ENCODE measurements at regions not wholly inside any gene's neighbourhood (a gene's known extent, or its start where the extent isn't known, plus 50 kb on each side); places are given as distances from the start of the nearest gene placed in this dataset.

GRCh38 chr5:17714186-17714585, 79.9 kb downstream of the TAF11L14 start:
- no peaks in the 10 kb centered on the region; the same call in 1 of the 2 replicates for H3K23me2 ChIP-seq (ENCODE audit: low read depth, low read length)
- no peak overlapping the region for H3K4ac ChIP-seq (replicated peaks; ENCODE audit: insufficient read length, low read depth, low read length)
- no peak overlapping the region for H3K18ac ChIP-seq (ENCODE audit: extremely low read depth, low read length)
- H2BK15ac ChIP-seq (ENCODE audit: low read length), result no peak overlapping the region
- no peaks in the 10 kb centered on the region for H3K79me2 ChIP-seq (ENCODE audit: control insufficient read depth in 1 of 2, insufficient read depth in 2 of 2, low read length in 2 of 2)
- ChIA-PET CTCF (ENCODE audit: partially characterized antibody) (no interaction called here), POLR2A (ENCODE audit: partially characterized antibody) (no interaction called here)
- H4K8ac ChIP-seq (ENCODE audit: extremely low read depth, insufficient read depth, low read length), result no peak overlapping the region
- H2BK20ac ChIP-seq (ENCODE audit: low read length), result no peak overlapping the region
- no peak overlapping the region for H2BK5ac ChIP-seq (ENCODE audit: low read depth, low read length)
- H3K4me2 ChIP-seq (ENCODE audit: insufficient read depth in 1 of 2, low read depth in 2 of 2, low read length in 2 of 2), result no peak overlapping the region
- H3K27me3 ChIP-seq (replicated peaks in 1 of 4; ENCODE audit: control insufficient read depth in 3 of 4, extremely low read depth in 1 of 4, insufficient read depth in 3 of 4, low read length in 3 of 4), result no peaks in the 10 kb centered on the region
- 96% methylated on average over 4 of the region's 4 CpGs; no CpG with 5 or more reads in 1 of the 2 experiments for WGBS, 2 experiments (ENCODE audit: extremely low coverage in 1 of 2, insufficient coverage in 1 of 2, insufficient read length in 1 of 2, insufficient replicate concordance in 2 of 2, low coverage in 1 of 2, low lambda C conversion rate in 2 of 2, missing lambda C conversion rate in 1 of 2)
- no peaks in the 10 kb centered on the region for H3K9me3 ChIP-seq (ENCODE audit: insufficient read depth in 2 of 2, low read depth in 1 of 2, low read length in 1 of 2)
- H2BK12ac ChIP-seq (ENCODE audit: low read depth, low read length), result no peak overlapping the region
- H4K91ac ChIP-seq (replicated peaks; ENCODE audit: insufficient read length, low read length), result no peak overlapping the region
- H2BK120ac ChIP-seq (replicated peaks; ENCODE audit: low read depth, low read length), result no peak overlapping the region
- H2AK5ac ChIP-seq (ENCODE audit: low read depth, low read length), result no peak overlapping the region
- H3K9ac ChIP-seq (replicated peaks in 1 of 4; ENCODE audit: extremely low read depth in 1 of 4, low read depth in 3 of 4, low read length in 3 of 4), result no peak overlapping the region
- no peak overlapping the region for H3K23ac ChIP-seq (ENCODE audit: insufficient read length)
- no peak overlapping the region for H3K4me3 ChIP-seq (ENCODE audit: extremely low read depth in 1 of 4, insufficient read depth in 2 of 4, low read depth in 3 of 4, low read length in 4 of 4)
- H3K36me3 ChIP-seq (ENCODE audit: control insufficient read depth in 2 of 4, insufficient read depth in 4 of 4, low read length in 3 of 4), result no peaks in the 10 kb centered on the region
- FAIRE-seq, result no peak
- DNase-seq (ENCODE audit: low read depth in 1 of 2, low spot score in 2 of 2), result no peak
- no peak overlapping the region for H3K27ac ChIP-seq (ENCODE audit: low read depth, low read length)
- H3K14ac ChIP-seq (ENCODE audit: insufficient read length), result no peak overlapping the region
- no peak overlapping the region for H3K56ac ChIP-seq (replicated peaks; ENCODE audit: insufficient read length, low read depth, low read length)
- no peaks in the 10 kb centered on the region for H4K20me1 ChIP-seq (replicated peaks in 1 of 2; ENCODE audit: control insufficient read depth in 1 of 2, insufficient read depth in 2 of 2, low read length in 2 of 2)
- H4K5ac ChIP-seq (ENCODE audit: insufficient read length, low read depth, low read length), result no peak overlapping the region
- no peak overlapping the region for H2AFZ ChIP-seq (ENCODE audit: low read length)
- no peak for TF ChIP-seq POLR2AphosphoS5 (IDR thresholded peaks at IDR 0.05; ENCODE audit: low read depth, low read length)
- no peak for TF ChIP-seq HDAC6 (IDR thresholded peaks at IDR 0.05; ENCODE audit: low read depth, low read length)
- TF ChIP-seq TAF1 (IDR thresholded peaks at IDR 0.05; ENCODE audit: low read depth, low read length), result no peak
- TF ChIP-seq BRCA1 (IDR thresholded peaks at IDR 0.05; ENCODE audit: low read depth, low read length), result no peak
- no peak for TF ChIP-seq FOSL1 (IDR thresholded peaks at IDR 0.05; ENCODE audit: insufficient read depth, low read depth, low read length)
- no peak for TF ChIP-seq CEBPB (IDR thresholded peaks at IDR 0.05; ENCODE audit: low read depth, low read length)
- TF ChIP-seq CHD2 (IDR thresholded peaks at IDR 0.05; ENCODE audit: low read length), result no peak
- H3K4me1 ChIP-seq (replicated peaks in 1 of 4; ENCODE audit: control insufficient read depth in 3 of 4, insufficient read depth in 4 of 4, low read length in 3 of 4), result no peaks in the 10 kb centered on the region
- no peaks in the 10 kb centered on the region for H3K79me1 ChIP-seq (ENCODE audit: low read depth, low read length)

Measured in H1 (cell line).